SK-N-SH treated with all-trans-retinoic acid at 6 μM for 48 hours (cell line): ENCODE measurements at regions not wholly inside any gene's neighbourhood (a gene's known extent, or its start where the extent isn't known, plus 50 kb on each side); places are given as distances from the start of the nearest gene placed in this dataset.

Source experiments
- ATAC-seq: fragments of 200-7000 bp; cut with Tn5 transposase; 3 replicates; pipeline ENCODE4 v1.9.1; 2020; ENCODE audit warnings: mild to moderate bottlenecking, moderate library complexity
- ARNTL ChIP-seq: fragments of 450-650 bp; formaldehyde crosslinking; IDR thresholded peaks from 2 replicates; pipeline ENCODE4 v1.5.0; 2020; ENCODE audit warnings: low read depth, mild to moderate bottlenecking, moderate library complexity, borderline replicate concordance
- BACH2 ChIP-seq: fragments of 250-450 bp; sonication (Bioruptor Pico); IDR thresholded peaks from 2 replicates; pipeline ENCODE4 v1.9.0; 2021; ENCODE audit warnings: mild to moderate bottlenecking, borderline replicate concordance
- CREB5 ChIP-seq: fragments of 250-450 bp; sonication (Bioruptor Pico); IDR thresholded peaks from 2 replicates; pipeline ENCODE4 v1.5.1; 2020; ENCODE audit warnings: low read depth, mild to moderate bottlenecking, moderate library complexity
- CSDC2 ChIP-seq: fragments of 250-450 bp; sonication (Bioruptor Pico); IDR thresholded peaks from 2 replicates; pipeline ENCODE4 v1.5.0; 2020; ENCODE audit warnings: mild to moderate bottlenecking, moderate library complexity
- CSRNP3 ChIP-seq: fragments of 250-450 bp; sonication (Bioruptor Pico); IDR thresholded peaks from 2 replicates; pipeline ENCODE4 v1.5.1; 2021; ENCODE audit warnings: mild to moderate bottlenecking, moderate library complexity
- ESRRG ChIP-seq: fragments of 250-450 bp; sonication (Bioruptor Pico); IDR thresholded peaks from 2 replicates; pipeline ENCODE4 v1.6.1; 2021; ENCODE audit warnings: mild to moderate bottlenecking
- GLIS3 ChIP-seq: fragments of 250-450 bp; sonication (Bioruptor Pico); IDR thresholded peaks from 2 replicates; pipeline ENCODE4 v1.5.0; 2020; ENCODE audit warnings: mild to moderate bottlenecking, moderate library complexity
- ISL1 ChIP-seq: fragments of 250-450 bp; sonication (Bioruptor Pico); IDR thresholded peaks from 2 replicates; pipeline ENCODE4 v2.1.2; 2022; ENCODE audit warnings: mild to moderate bottlenecking, moderate library complexity
- POU6F1 ChIP-seq: fragments of 250-450 bp; sonication (Bioruptor Pico); IDR thresholded peaks from 2 replicates; pipeline ENCODE4 v1.8.0; 2021; ENCODE audit warnings: low read depth, mild to moderate bottlenecking, moderate library complexity, borderline replicate concordance
- PPARA ChIP-seq: fragments of 250-450 bp; sonication (Bioruptor Pico); IDR thresholded peaks from 2 replicates; pipeline ENCODE4 v1.5.0; 2020; ENCODE audit warnings: mild to moderate bottlenecking, borderline replicate concordance
- RARB ChIP-seq: fragments of 250-450 bp; sonication (Bioruptor Pico); IDR thresholded peaks from 2 replicates; pipeline ENCODE4 v1.8.0; 2021; ENCODE audit warnings: mild to moderate bottlenecking, moderate library complexity
- SNAI2 ChIP-seq: fragments of 250-450 bp; sonication (Bioruptor Pico); IDR thresholded peaks from 2 replicates; pipeline ENCODE4 v1.5.0; 2020; ENCODE audit warnings: mild to moderate bottlenecking, moderate library complexity
- TCF4 ChIP-seq: fragments of 250-450 bp; sonication (Bioruptor Pico); IDR thresholded peaks from 2 replicates; pipeline ENCODE4 v1.8.0; 2021; ENCODE audit warnings: mild to moderate bottlenecking, moderate library complexity, borderline replicate concordance
- TOX ChIP-seq: fragments of 250-450 bp; sonication (Bioruptor Pico); IDR thresholded peaks from 2 replicates; pipeline ENCODE4 v1.8.0; 2021; ENCODE audit warnings: mild to moderate bottlenecking, moderate library complexity, borderline replicate concordance
- TSHZ2 ChIP-seq: fragments of 250-450 bp; sonication (Bioruptor Pico); IDR thresholded peaks from 2 replicates; pipeline ENCODE4 v1.5.0; 2020; ENCODE audit warnings: mild to moderate bottlenecking, moderate library complexity
- ZC3H10 ChIP-seq: fragments of 250-450 bp; sonication (Bioruptor Pico); IDR thresholded peaks from 2 replicates; pipeline ENCODE4 v1.5.1; 2021; ENCODE audit warnings: mild to moderate bottlenecking, moderate library complexity
- ZFP3 ChIP-seq: fragments of 250-450 bp; sonication (Bioruptor Pico); IDR thresholded peaks from 2 replicates; pipeline ENCODE4 v1.5.0; 2020; ENCODE audit warnings: mild to moderate bottlenecking, moderate library complexity
- ZFP30 ChIP-seq: fragments of 450-650 bp; formaldehyde crosslinking; IDR thresholded peaks from 2 replicates; pipeline ENCODE4 v1.5.0; 2022; ENCODE audit warnings: mild to moderate bottlenecking, moderate library complexity
- ZNF565 ChIP-seq: fragments of 450-650 bp; formaldehyde crosslinking; conservative IDR thresholded peaks from 2 replicates; pipeline ENCODE4 v1.5.0; 2020; ENCODE audit warnings: low read depth, mild to moderate bottlenecking, moderate library complexity
- ZNF70 ChIP-seq: fragments of 450-650 bp; formaldehyde crosslinking; IDR thresholded peaks from 2 replicates; pipeline ENCODE4 v1.5.0; 2020; ENCODE audit warnings: mild to moderate bottlenecking, moderate library complexity
- ZNF8 ChIP-seq: fragments of 450-650 bp; formaldehyde crosslinking; IDR thresholded peaks from 2 replicates; pipeline ENCODE4 v1.5.0; 2020; ENCODE audit warnings: mild to moderate bottlenecking, moderate library complexity
- TF ChIP-seq, protein P1 (sequence below): fragments of 250-450 bp; sonication (Bioruptor Pico); IDR thresholded peaks from 2 replicates; pipeline ENCODE4 v1.8.0; 2020; ENCODE audit warnings: mild to moderate bottlenecking, moderate library complexity, borderline replicate concordance

DNA sequence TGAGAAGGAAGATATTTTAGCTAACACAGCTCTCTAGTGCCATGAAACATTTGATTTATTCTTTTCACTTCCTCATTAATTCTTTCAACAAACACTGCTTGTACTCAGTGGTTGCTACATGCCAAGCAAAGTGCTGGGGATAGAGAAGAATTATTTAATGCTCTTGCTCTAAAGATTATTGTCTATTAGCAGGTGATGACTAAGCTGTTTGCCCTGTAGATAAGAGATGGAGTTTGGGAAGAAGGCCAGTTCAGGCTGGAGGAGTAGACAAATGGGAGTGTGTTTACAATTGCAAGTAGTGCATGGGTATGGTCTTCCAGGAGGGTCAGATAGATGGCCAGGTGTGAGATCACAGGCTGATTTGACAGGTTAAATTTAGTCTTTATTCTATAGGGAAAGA is 99.8 kb upstream of the SEL1L start:
- ATAC-seq: no peak
- TF ChIP-seq TCF4 (CRISPR knock-in tag) (no peak), ZFP3 (no peak), POU6F1 (CRISPR knock-in tag) (no peak), ZNF8 (CRISPR knock-in tag) (no peak), ZC3H10 (no peak), RARB (CRISPR knock-in tag) (no peak), ESRRG (CRISPR knock-in tag) (no peak), TOX (CRISPR knock-in tag) (no peak), ARNTL (CRISPR knock-in tag) (no peak), CREB5 (no peak), CSDC2 (CRISPR knock-in tag) (no peak), TSHZ2 (CRISPR knock-in tag) (no peak), ZNF70 (CRISPR knock-in tag) (no peak), PPARA (no peak)

- no peak for ATAC-seq
- TF ChIP-seq ZC3H10 (no peak), TCF4 (CRISPR knock-in tag) (no peak), ZNF70 (CRISPR knock-in tag) (no peak), ZNF565 (CRISPR knock-in tag) (no peak), BACH2 (CRISPR knock-in tag) (no peak), GLIS3 (no peak), ESRRG (CRISPR knock-in tag) (no peak), ZFP30 (CRISPR knock-in tag) (no peak), RARB (CRISPR knock-in tag) (no peak), CREB5 (no peak), CSRNP3 (CRISPR knock-in tag) (no peak), TSHZ2 (CRISPR knock-in tag) (no peak), CSDC2 (CRISPR knock-in tag) (no peak), ISL1 (CRISPR knock-in tag) (no peak), SNAI2 (CRISPR knock-in tag) (no peak), ZFP3 (no peak)
- TF ChIP-seq, protein P1, sequence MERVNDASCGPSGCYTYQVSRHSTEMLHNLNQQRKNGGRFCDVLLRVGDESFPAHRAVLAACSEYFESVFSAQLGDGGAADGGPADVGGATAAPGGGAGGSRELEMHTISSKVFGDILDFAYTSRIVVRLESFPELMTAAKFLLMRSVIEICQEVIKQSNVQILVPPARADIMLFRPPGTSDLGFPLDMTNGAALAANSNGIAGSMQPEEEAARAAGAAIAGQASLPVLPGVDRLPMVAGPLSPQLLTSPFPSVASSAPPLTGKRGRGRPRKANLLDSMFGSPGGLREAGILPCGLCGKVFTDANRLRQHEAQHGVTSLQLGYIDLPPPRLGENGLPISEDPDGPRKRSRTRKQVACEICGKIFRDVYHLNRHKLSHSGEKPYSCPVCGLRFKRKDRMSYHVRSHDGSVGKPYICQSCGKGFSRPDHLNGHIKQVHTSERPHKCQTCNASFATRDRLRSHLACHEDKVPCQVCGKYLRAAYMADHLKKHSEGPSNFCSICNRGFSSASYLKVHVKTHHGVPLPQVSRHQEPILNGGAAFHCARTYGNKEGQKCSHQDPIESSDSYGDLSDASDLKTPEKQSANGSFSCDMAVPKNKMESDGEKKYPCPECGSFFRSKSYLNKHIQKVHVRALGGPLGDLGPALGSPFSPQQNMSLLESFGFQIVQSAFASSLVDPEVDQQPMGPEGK: no peak
These were observed 104.0 kb upstream of the SEL1L start for GRCh38 chr14:81637639-81638038.
